ENCODE measurements at regions not wholly inside any gene's neighbourhood (a gene's known extent, or its start where the extent isn't known, plus 50 kb on each side); places are given as distances from the start of the nearest gene placed in this dataset.

DNA sequence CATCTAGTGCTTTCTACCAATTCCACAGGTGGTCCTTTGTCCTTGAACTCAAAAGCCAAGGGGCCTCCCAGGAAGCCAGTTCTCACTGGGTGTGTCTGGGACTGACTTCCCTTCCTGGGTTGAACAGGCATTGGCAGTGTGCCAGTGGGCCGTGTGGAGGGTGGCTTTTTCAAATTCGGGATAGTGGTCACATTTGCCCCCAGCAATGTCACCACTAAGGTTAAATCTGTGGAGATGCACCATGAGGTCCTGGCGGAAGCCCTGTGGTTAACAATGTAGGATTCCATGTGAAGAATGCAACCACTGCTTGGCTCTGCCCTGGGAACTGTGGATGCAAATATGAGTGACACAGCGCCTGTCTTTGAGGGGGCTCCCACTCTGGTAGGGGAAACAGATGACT is 53.2 kb upstream of the MTNR1B start:
- Histone ChIP-seq H3K27ac (replicated peaks) (no peak overlapping the region), H3K4me1 (no peaks in the 10 kb centered on the region), H3K36me3 (no peaks in the 10 kb centered on the region), H3K27me3 (ENCODE audit: low read depth) (peaks cover 7% of the 10 kb centered on the region), H3K4me3 (no peak overlapping the region), H3K9me3 (replicated peaks) (no peaks in the 10 kb centered on the region)
- DNase-seq: no peak
- TF ChIP-seq, protein P1, sequence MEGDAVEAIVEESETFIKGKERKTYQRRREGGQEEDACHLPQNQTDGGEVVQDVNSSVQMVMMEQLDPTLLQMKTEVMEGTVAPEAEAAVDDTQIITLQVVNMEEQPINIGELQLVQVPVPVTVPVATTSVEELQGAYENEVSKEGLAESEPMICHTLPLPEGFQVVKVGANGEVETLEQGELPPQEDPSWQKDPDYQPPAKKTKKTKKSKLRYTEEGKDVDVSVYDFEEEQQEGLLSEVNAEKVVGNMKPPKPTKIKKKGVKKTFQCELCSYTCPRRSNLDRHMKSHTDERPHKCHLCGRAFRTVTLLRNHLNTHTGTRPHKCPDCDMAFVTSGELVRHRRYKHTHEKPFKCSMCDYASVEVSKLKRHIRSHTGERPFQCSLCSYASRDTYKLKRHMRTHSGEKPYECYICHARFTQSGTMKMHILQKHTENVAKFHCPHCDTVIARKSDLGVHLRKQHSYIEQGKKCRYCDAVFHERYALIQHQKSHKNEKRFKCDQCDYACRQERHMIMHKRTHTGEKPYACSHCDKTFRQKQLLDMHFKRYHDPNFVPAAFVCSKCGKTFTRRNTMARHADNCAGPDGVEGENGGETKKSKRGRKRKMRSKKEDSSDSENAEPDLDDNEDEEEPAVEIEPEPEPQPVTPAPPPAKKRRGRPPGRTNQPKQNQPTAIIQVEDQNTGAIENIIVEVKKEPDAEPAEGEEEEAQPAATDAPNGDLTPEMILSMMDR (IDR thresholded peaks at IDR 0.05; ENCODE audit: borderline replicate concordance): no peak
- intact Hi-C loops (cut with micrococcal nuclease): no loop called here

DNA sequence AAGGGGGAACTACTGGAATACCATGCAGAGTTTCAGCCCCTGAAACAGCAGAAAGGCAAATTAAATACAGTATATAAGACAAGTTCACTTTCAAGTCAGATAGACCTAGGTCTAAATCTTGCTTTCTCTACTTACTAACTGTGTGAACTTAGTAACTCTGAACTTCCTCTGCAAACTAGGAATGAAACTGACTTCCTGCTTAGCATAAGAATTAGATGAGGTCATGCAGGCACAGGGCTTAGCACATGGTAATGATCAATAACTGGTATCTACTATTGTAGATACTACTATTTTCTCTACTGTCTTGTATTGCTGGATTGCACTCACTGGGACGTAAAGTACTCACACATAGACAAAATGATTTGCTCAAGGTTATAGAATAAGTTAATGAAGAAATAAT is 51.5 kb upstream of the MTNR1B start:
- Histone ChIP-seq H3K4me1 (no peaks in the 10 kb centered on the region), H3K27ac (replicated peaks) (no peak overlapping the region), H3K36me3 (no peaks in the 10 kb centered on the region), H3K27me3 (ENCODE audit: low read depth) (peaks cover 12% of the 10 kb centered on the region), H3K4me3 (no peak overlapping the region), H3K9me3 (replicated peaks) (no peaks in the 10 kb centered on the region)
- TF ChIP-seq, protein P1 (IDR thresholded peaks at IDR 0.05; ENCODE audit: borderline replicate concordance): no peak
- intact Hi-C loops (cut with micrococcal nuclease): no loop called here
- no peak for DNase-seq

DNA sequence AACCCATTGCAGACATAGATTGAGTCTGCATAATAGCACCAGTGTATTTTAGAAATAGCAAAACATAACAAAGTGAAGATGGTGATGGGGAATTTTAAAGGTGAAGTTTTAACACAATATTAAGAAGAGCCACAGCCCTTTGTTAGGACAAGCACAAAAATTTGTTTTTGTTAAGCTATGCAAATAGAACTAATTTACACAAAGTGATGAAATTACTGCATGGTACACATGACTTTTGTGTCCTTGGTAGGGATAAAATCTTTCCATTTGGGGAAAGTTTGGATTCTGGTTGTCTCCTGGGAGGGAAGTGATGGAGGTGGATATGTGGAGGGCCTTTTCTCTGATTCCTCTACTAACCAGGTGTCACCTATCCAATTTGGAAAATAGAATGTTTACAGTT is 50.4 kb upstream of the MTNR1B start:
- DNase-seq: no peak
- no peaks in the 10 kb centered on the region for H3K4me1 ChIP-seq
- H3K4me3 ChIP-seq: no peak overlapping the region
- no peak overlapping the region for H3K27ac ChIP-seq (replicated peaks)
- TF ChIP-seq, protein P1 (IDR thresholded peaks at IDR 0.05; ENCODE audit: borderline replicate concordance): no peak
- intact Hi-C loops (cut with micrococcal nuclease): no loop called here
- H3K27me3 ChIP-seq (ENCODE audit: low read depth): peaks cover 12% of the 10 kb centered on the region
- H3K9me3 ChIP-seq (replicated peaks): no peaks in the 10 kb centered on the region
- no peaks in the 10 kb centered on the region for H3K36me3 ChIP-seq

All from left ventricle myocardium inferior (tissue), 1 donor.